GM06990 (cell line): ENCODE measurements at regions not wholly inside any gene's neighbourhood (a gene's known extent, or its start where the extent isn't known, plus 50 kb on each side); places are given as distances from the start of the nearest gene placed in this dataset.

ENCODE experiments used
- DNase-seq: peaks from one replicate; pipeline ENCODE4 v3.0.0-alpha.2; 2011; ENCODE audit not compliant: insufficient read length; ENCODE audit errors: extremely low read depth
- H3K27me3 ChIP-seq: replicated peaks from 2 replicates; pipeline ENCODE4 v1.6.0; 2011; ENCODE audit warnings: low read length; ENCODE audit not compliant: control insufficient read depth, insufficient read depth
- H3K36me3 ChIP-seq: 2 replicates; pipeline ENCODE4 v1.5.1; 2011; ENCODE audit warnings: low read length; ENCODE audit not compliant: control insufficient read depth, insufficient read depth
- H3K4me3 ChIP-seq: replicated peaks from 2 replicates; pipeline ENCODE4 v1.5.1; 2011; ENCODE audit warnings: low read depth, mild to moderate bottlenecking, control low read depth, low read length
- TF ChIP-seq, protein P1 (sequence below): IDR thresholded peaks from 2 replicates; pipeline ENCODE4 v1.5.1; 2011; ENCODE audit warnings: low read length, control low read depth, mild to moderate bottlenecking, inconsistent platforms; ENCODE audit not compliant: insufficient read depth, poor library complexity, severe bottlenecking

DNA sequence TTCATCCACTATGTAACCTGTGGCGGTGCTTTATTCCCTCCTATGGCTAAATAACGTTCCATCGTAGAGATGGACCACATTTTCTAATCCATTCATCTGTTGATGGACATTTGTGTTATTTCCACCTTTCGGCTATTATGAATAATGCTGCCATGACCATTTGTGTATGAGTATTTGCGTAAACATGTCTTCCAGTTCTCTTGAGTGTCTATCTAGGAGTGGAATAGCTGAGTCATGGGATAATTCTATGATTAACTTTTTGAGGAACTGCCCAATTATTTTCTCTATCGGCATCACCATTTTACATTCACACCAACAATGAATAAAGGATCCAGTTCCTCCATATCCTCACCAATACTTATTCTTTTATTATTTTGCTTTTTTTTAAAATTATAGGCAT is 261.9 kb upstream of the SFSWAP start:
- Histone ChIP-seq H3K36me3 (no peaks in the 10 kb centered on the region), H3K27me3 (no peaks in the 10 kb centered on the region), H3K4me3 (no peak overlapping the region)
- no peak for DNase-seq
- TF ChIP-seq, protein P1, sequence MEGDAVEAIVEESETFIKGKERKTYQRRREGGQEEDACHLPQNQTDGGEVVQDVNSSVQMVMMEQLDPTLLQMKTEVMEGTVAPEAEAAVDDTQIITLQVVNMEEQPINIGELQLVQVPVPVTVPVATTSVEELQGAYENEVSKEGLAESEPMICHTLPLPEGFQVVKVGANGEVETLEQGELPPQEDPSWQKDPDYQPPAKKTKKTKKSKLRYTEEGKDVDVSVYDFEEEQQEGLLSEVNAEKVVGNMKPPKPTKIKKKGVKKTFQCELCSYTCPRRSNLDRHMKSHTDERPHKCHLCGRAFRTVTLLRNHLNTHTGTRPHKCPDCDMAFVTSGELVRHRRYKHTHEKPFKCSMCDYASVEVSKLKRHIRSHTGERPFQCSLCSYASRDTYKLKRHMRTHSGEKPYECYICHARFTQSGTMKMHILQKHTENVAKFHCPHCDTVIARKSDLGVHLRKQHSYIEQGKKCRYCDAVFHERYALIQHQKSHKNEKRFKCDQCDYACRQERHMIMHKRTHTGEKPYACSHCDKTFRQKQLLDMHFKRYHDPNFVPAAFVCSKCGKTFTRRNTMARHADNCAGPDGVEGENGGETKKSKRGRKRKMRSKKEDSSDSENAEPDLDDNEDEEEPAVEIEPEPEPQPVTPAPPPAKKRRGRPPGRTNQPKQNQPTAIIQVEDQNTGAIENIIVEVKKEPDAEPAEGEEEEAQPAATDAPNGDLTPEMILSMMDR, result no peak

DNA sequence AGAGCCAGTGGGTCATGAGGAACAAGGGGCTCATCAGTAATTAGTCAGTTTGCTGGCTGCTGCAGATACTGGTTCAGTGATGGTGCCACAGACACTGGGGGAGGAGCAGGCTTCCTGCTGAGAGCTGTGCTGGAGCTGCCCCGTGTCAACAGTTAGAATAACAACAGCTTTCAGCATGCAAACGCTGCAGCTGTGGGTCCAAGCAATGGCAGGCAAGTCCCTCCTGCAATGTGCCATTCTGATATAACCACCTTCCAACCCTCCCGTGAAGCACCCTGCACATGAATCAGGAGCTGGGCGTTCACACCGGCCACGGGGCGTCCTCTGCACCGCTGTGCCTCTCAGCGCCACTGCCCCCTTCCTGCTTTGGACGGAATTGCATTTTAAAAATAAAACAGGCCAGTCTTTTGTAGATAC is 258.4 kb upstream of the SFSWAP start:
- TF ChIP-seq, protein P1, result peak; percentile 75
- no peaks in the 10 kb centered on the region; the same call in 1 of the 2 replicates for H3K27me3 ChIP-seq
- H3K4me3 ChIP-seq, result no peak overlapping the region
- DNase-seq, result peak; percentile 39
- no peaks in the 10 kb centered on the region for H3K36me3 ChIP-seq

DNA sequence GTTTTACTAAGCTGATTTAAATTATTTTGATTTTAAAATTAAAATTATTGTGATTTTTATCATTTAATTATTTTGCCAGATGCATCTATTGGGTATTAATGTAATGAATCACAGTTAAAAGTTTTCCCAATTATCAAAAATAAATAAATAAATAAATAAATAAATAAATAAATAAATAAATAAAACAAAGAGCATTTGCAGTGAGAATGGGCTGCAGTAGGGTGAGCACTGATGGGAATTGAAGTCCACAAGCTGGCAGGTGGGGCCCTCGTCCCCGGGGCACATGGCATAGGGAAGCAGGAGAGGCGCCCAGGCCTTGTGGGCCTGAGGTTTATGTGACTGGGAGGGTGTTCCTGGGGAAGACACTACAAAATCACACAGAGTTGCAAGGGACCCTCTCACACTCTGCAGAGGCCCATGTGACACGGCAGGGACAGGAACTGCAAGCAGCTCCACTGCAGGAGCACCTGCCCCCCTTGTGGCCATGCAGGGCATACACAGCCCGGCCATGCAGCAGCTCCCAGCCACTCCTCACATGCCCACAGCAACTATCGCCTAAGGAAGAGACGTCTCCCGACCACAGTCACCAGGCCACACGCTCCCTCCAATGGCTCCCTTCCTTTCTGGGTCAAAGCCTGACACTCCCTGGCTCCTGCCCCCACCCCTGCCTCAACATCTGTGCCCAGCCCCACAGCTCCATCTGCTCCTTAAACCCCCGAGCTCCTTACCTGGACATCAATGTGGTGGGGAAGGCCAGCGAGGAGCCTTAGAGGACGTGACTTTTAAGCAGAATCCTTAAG is 256.3 kb upstream of the SFSWAP start:
- TF ChIP-seq, protein P1, result peak; percentile 73
- Histone ChIP-seq H3K4me3 (no peak overlapping the region), H3K36me3 (no peaks in the 10 kb centered on the region), H3K27me3 (no peaks in the 10 kb centered on the region; the same call in 1 of the 2 replicates)
- DNase-seq, result peak; percentile 42

DNA sequence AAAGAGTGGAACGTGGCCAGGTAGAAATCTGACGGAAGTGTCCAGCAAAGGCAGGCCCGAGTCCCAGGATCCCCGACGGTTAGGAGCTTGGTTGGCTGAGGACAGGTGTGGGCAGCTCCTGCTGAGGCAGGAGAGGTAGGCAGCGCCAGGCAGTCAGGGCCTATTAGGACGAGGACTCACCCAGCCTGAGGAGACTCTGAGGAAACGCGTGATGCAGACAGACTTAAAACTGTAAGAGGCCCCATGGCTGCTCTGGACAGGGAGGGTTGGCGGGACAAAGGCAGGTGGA is 255.7 kb upstream of the SFSWAP start:
- Histone ChIP-seq H3K4me3 (no peak overlapping the region), H3K27me3 (no peaks in the 10 kb centered on the region; the same call in 1 of the 2 replicates), H3K36me3 (no peaks in the 10 kb centered on the region)
- DNase-seq, result no peak
- TF ChIP-seq, protein P1, result no peak

DNA sequence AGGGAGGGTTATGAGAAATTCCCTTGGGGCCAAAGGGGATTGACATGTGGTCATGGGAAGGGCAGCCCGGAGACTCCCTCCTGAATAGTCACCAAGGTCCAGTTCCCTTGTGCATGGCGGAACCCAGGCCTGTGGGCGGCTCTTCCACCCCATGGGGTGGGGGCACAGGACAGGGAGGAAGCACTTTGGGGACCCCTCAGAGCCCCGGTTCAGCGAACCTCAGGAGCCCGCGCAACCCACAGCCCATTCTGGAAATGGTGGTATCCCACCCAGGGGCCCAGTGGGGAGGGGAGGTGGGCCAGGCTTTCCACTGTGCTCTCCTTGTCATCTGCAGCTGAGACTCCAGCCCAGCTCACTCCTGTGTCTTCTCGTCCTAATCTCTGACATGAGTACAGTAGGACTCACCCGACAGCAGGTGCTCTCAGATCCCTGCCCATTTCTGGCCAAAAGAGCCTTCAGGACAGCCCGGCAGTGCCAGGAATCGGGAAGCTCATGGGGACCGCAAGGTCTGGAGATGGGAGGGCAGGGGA is 255.2 kb upstream of the SFSWAP start:
- H3K27me3 ChIP-seq, result no peaks in the 10 kb centered on the region; the same call in 1 of the 2 replicates
- no peak for DNase-seq
- no peaks in the 10 kb centered on the region for H3K36me3 ChIP-seq
- TF ChIP-seq, protein P1, result no peak
- H3K4me3 ChIP-seq, result no peak overlapping the region
